OCI-LY1 (cell line): ENCODE measurements at regions not wholly inside any gene's neighbourhood (a gene's known extent, or its start where the extent isn't known, plus 50 kb on each side); places are given as distances from the start of the nearest gene placed in this dataset.

Experiments used
- H2AFZ ChIP-seq: fragments of 200-600 bp; sonication (generic), shearing (Covaris generic); 2 replicates; pipeline ENCODE4 v1.6.0; 2014; ENCODE audit warnings: antibody characterized with exemption, mild to moderate bottlenecking, low read length
- H3F3A ChIP-seq: fragments of 200-600 bp; sonication (generic), shearing (Covaris generic); 2 replicates; pipeline ENCODE4 v1.6.0; 2014; ENCODE audit warnings: mild to moderate bottlenecking, antibody characterized with exemption, low read length, moderate library complexity; ENCODE audit not compliant: insufficient read depth
- H3K27ac ChIP-seq: fragments of 200-600 bp; sonication (generic); 2 replicates; pipeline ENCODE4 v1.5.1; 2014; ENCODE audit warnings: low read length, mixed run types, mild to moderate bottlenecking, low read depth; ENCODE audit not compliant: poor library complexity, severe bottlenecking
- H3K27me3 ChIP-seq: fragments of 200-600 bp; sonication (generic); 2 replicates; pipeline ENCODE4 v1.6.0; 2014; ENCODE audit warnings: antibody characterized with exemption, mild to moderate bottlenecking, low read length, moderate library complexity; ENCODE audit not compliant: insufficient read depth
- H3K36me3 ChIP-seq: fragments of 200-600 bp; sonication (generic); 2 replicates; pipeline ENCODE4 v1.6.1; 2014; ENCODE audit warnings: mild to moderate bottlenecking, antibody characterized with exemption, low read length, moderate library complexity, mixed read lengths; ENCODE audit not compliant: insufficient read depth
- H3K4me1 ChIP-seq: fragments of 200-600 bp; sonication (generic); 2 replicates; pipeline ENCODE4 v1.5.1; 2014; ENCODE audit warnings: mild to moderate bottlenecking, low read length, moderate library complexity; ENCODE audit not compliant: insufficient read depth, severe bottlenecking
- H3K4me2 ChIP-seq: fragments of 200-600 bp; sonication (generic), shearing (Covaris generic); 2 replicates; pipeline ENCODE4 v1.6.1; 2014; ENCODE audit warnings: low read length
- H3K4me3 ChIP-seq: fragments of 200-600 bp; sonication (generic); 2 replicates; pipeline ENCODE4 v1.5.1; 2014; ENCODE audit warnings: low read length, low read depth, mild to moderate bottlenecking, mixed read lengths; ENCODE audit not compliant: poor library complexity, severe bottlenecking
- H3K79me2 ChIP-seq: fragments of 200-600 bp; shearing (Covaris generic); 2 replicates; pipeline ENCODE4 v1.6.1; 2016; ENCODE audit warnings: mixed run types, low read length, mixed read lengths; ENCODE audit not compliant: insufficient read depth
- H3K9ac ChIP-seq: fragments of 200-600 bp; sonication (generic), shearing (Covaris generic); 2 replicates; pipeline ENCODE4 v1.6.1; 2014; ENCODE audit warnings: mild to moderate bottlenecking, low read length, mixed read lengths
- H3K9me2 ChIP-seq: fragments of 200-600 bp; sonication (generic), shearing (Covaris generic); 2 replicates; pipeline ENCODE4 v1.6.1; 2014; ENCODE audit warnings: low read depth, mild to moderate bottlenecking, low read length, mixed read lengths
- H3K9me3 ChIP-seq: fragments of 200-600 bp; shearing (Covaris generic); 2 replicates; pipeline ENCODE4 v1.6.1; 2014; ENCODE audit warnings: low read length, mixed read lengths
- H4K20me1 ChIP-seq: fragments of 200-600 bp; sonication (generic), shearing (Covaris generic); 2 replicates; pipeline ENCODE4 v1.6.0; 2016; ENCODE audit warnings: mild to moderate bottlenecking, low read length; ENCODE audit not compliant: insufficient read depth
- CTCF ChIP-seq: fragments of 200-600 bp; sonication (generic), shearing (Covaris generic); IDR thresholded peaks from 2 replicates; pipeline ENCODE4 v1.5.1; 2017; ENCODE audit warnings: mild to moderate bottlenecking, antibody characterized with exemption, low read length, moderate library complexity, mixed read lengths
- EZH2 ChIP-seq: fragments of 200-600 bp; sonication (generic), shearing (Covaris generic); IDR thresholded peaks from 2 replicates; pipeline ENCODE4 v1.8.0; 2017; ENCODE audit warnings: borderline replicate concordance, mixed run types, mild to moderate bottlenecking, antibody characterized with exemption, low read length, moderate library complexity, mixed read lengths

- H3K4me3 ChIP-seq: no peak overlapping the region
- H3K4me1 ChIP-seq: no peaks in the 10 kb centered on the region
- no peak overlapping the region for H3K9ac ChIP-seq
- no peaks in the 10 kb centered on the region for H3K27me3 ChIP-seq
- no peaks in the 10 kb centered on the region for H3K9me3 ChIP-seq
- no peaks in the 10 kb centered on the region for H3K9me2 ChIP-seq
- no peak overlapping the region for H3K27ac ChIP-seq
- H3K36me3 ChIP-seq: no peaks in the 10 kb centered on the region
- no peak overlapping the region for H3K4me2 ChIP-seq
- TF ChIP-seq EZH2: no peak
- no peak for TF ChIP-seq CTCF
- no peak overlapping the region for H2AFZ ChIP-seq
- no peaks in the 10 kb centered on the region for H3K79me2 ChIP-seq
- H3F3A ChIP-seq: no peaks in the 10 kb centered on the region
- H4K20me1 ChIP-seq: no peaks in the 10 kb centered on the region
Measured at GRCh38 chr4:188942606-188943005, 803.4 kb downstream of the TRIML1 start.

GRCh38 chr4:188949596-188949995 lies 810.4 kb downstream of the TRIML1 start:
- peaks cover 6% of the 10 kb centered on the region for H3K4me1 ChIP-seq
- H3K9ac ChIP-seq: no peak overlapping the region
- no peaks in the 10 kb centered on the region for H3K9me2 ChIP-seq
- H3K27me3 ChIP-seq: no peaks in the 10 kb centered on the region
- H3K4me3 ChIP-seq: no peak overlapping the region
- no peaks in the 10 kb centered on the region for H4K20me1 ChIP-seq
- no peak overlapping the region for H3K27ac ChIP-seq
- TF ChIP-seq EZH2 (no peak), CTCF (no peak)
- no peak overlapping the region for H2AFZ ChIP-seq
- H3K9me3 ChIP-seq: no peaks in the 10 kb centered on the region
- no peaks in the 10 kb centered on the region for H3K79me2 ChIP-seq
- H3K4me2 ChIP-seq: no peak overlapping the region
- no peaks in the 10 kb centered on the region for H3F3A ChIP-seq
- H3K36me3 ChIP-seq: no peaks in the 10 kb centered on the region

GRCh38 chr4:188955066-188955465 lies 815.8 kb downstream of the TRIML1 start:
- Histone ChIP-seq H3K9me2 (no peaks in the 10 kb centered on the region), H3K9ac (no peak overlapping the region), H3K36me3 (no peaks in the 10 kb centered on the region), H3K27ac (no peak overlapping the region), H2AFZ (0 out of 2 replicates have a peak overlapping the region, but pooled peaks have one; percentile 37), H3K4me2 (no peak overlapping the region), H3K4me1 (no peaks in the 10 kb centered on the region), H3K79me2 (no peaks in the 10 kb centered on the region), H3K27me3 (no peaks in the 10 kb centered on the region), H3F3A (no peaks in the 10 kb centered on the region), H3K4me3 (no peak overlapping the region), H3K9me3 (no peaks in the 10 kb centered on the region), H4K20me1 (no peaks in the 10 kb centered on the region)
- TF ChIP-seq CTCF (no peak), EZH2 (no peak)
